Dermis blood vessel endothelial cell (primary cell): ENCODE measurements at regions not wholly inside any gene's neighbourhood (a gene's known extent, or its start where the extent isn't known, plus 50 kb on each side); places are given as distances from the start of the nearest gene placed in this dataset.

Experiments used
- DNase-seq: peaks from one replicate; pipeline ENCODE4 v3.0.0; 2010

DNA sequence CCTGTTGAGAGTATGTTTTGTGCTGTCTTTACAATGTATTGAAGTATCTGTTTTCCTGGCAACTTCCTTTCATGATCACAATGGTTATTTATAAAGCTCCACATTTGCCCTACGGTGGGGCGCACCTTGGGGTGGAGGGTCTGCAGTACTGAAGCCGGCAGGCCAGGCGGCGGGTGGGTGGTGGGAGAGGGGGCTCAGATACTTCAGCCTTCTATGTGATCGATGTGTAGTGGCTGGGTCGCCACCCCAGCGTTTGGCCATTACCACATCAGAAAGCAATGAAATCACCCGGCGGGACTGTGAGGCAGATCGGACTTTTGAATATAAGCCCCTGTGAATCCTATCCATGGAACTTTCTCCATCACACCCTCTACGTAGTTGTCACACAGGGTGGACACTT, 196.6 kb downstream of the FOXL1 start:
- no peak for DNase-seq

DNA sequence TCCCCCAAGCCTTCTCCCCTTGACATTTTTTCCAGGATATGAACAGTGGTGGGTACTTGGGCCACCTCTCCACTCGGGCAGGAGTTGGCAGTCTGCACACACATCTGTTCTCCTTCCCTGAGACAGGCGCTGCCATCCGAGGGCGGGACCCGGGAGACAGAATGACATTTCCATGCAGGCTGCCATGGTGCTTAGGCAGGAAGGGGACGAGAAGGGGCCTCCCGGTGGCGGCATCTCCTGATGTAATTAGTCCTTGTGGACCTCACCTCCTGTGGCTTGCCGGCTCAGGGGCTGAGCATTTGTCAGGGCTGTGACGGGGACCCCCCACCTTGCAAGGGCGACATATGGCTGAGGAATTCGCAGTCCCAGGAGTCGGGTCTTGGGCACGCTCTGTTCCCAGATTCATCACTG, 197.2 kb downstream of the FOXL1 start:
- no peak for DNase-seq

DNA sequence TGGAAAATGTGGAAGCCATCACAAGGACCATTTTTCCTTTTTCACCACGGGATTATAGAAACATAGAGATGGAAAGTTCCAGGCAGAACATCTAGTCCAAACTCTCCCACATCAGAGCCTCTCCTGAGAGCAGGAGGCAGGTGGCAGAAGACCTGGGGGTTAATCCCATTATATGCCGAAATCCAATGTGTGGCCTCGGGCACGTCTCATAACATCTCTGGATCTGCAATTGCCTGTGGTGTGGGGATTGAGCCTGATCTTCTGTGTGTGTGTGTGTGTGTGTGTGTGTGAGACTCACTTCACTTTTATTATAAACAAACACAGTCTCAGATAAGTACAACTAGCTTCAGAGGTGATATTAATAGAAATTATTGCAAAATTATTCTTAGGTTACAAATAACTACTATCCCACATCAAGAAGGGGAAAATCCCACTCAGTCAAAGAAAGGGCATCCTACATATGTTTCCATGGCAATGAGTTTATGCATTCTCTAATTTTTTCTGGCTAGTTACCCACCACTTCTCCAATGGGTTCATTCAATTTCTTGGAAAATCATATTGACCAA, 199.1 kb downstream of the FOXL1 start:
- no peak for DNase-seq

DNA sequence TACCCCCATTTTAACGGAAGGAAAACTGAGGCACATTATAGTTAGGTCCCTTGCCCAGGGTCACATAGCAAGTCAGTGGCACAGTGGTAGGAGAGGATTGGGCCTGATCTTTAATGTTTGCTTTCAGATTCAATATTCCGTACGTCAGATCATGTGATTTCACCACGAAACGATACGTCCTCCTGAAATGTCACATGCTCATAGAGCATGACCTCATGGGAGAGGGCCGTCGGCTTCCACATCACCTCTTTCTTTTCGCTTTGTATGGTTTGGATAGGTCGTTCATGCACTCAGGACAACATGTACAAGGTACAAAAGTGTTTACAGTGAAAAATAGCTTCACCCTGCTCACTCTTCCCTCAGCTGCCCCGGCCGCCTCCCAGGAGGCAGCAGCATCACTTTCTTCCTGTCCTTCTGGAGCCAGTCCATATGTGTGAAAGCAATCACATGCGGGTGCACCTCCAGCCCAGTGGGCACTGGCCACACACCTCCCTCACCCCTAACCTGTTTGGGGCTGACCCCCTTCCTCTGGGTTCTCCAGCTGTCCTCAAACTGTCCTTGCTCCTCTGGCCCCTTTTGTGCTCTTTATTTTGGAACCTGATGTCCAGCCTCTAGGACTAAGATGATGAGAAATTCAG, 199.9 kb downstream of the FOXL1 start:
- DNase-seq = no peak

DNA sequence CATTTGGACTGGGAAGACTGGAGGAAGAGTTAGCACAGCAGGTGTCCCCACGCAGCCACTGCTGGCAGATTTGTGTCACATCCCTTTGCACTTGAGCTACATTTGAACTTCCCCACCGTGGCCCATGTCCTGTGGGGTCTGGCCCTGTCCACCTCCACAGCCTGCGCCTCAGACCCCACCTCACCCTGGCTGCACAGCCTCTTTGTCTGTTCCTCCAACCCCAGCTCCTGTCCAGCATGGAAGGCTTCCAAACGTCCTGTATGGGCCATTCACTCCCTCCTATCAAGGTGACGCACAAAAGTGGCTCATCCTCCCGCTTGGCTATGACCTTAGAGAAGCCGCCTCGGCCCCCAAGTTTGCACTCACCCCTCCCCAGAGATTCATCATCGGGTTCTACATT, 200.6 kb downstream of the FOXL1 start:
- DNase-seq = no peak

- DNase-seq = no peak
Measured at GRCh38 chr16:86781046-86781445, 202.7 kb downstream of the FOXL1 start.

DNA sequence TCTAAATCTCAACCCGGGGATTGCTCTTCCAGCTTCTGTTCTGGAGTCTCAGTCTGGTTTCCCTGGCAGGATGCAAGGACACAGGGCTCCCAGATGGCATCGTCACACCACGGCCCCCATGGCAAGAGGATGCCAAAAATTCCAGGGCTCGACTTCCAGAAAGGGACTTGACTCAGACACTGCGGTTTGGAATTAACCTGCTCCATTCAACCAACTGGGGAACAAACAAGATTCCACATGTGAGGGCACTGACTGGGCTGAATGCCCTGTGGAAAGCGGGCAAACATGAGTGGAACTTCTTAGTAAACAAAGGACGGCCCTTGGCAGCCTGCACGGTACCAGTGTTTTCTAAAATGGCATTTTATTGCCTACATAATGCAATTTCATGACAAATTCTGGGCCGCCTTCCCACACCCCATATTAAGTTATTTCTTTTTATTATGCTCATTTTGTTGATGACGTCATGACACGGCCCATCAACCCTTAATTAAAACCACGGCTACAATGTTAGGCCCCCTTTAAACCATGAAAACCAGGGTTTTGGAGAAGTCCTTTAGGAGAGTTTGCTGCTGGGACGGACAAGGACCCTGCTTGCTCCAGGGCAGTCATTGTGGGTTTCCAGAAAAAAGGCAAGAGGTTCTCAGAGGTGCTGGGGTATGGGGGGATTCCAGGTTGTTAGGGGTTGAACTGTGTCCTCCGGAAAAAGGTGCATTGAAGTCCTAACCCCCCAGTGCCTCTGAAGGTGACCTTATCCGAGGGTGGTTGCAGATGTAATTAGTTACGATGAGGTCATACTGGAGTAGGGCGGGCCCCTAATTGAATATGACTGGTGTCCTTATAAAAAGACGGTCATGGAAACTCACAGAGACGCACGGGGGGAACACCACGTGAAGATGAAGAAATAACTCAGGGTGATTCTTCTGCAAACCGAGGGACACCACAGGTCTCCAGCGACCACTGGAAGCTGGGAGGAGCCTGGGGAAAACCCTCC, 205.6 kb downstream of the FOXL1 start:
- DNase-seq = no peak

DNA sequence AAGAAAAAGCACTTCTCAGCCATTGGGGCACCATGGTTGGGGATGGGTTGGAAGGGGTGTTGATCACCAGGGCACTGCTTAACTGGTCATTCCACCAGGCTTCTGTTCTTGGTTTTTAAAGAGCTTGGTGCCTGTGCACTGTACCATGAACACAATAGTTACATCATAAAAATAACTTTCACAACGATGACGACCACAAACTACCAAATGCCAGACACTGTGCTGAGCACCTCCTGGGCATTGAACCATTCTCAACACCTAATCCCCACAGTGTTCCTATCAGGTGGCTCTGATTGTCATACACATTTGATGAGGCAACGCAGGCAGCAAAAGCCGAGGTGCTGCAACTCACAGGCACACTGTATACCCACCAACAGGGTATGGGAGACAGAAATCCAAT, 208.0 kb downstream of the FOXL1 start:
- no peak for DNase-seq

- no peak for DNase-seq
Measured at GRCh38 chr16:86786994-86787393, 208.6 kb downstream of the FOXL1 start.

DNA sequence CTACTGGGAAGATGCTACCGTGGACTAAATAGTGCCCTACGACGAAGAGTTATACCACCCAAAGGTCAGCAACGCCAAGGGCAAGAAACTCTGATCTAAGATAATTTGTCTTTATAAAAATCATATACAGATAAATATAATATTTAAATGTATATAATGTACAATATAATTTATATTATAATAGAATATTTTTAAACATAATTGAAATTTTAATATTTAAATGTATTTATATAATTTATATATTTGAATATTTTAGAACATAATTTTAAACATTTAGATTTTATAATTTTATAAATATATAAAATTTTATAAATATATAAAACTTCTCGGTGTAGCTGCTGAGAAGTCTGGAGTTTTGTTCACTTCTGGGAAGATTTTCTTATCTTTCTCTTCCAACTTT, 209.2 kb downstream of the FOXL1 start:
- DNase-seq = no peak

GRCh38 chr16:86789621-86790051, 211.3 kb downstream of the FOXL1 start:
- no peak for DNase-seq

- no peak for DNase-seq
Measured at GRCh38 chr16:86791287-86792035, 213.1 kb downstream of the FOXL1 start.

- DNase-seq = no peak
Measured at GRCh38 chr16:86794216-86794864, 216.0 kb downstream of the FOXL1 start.

DNA sequence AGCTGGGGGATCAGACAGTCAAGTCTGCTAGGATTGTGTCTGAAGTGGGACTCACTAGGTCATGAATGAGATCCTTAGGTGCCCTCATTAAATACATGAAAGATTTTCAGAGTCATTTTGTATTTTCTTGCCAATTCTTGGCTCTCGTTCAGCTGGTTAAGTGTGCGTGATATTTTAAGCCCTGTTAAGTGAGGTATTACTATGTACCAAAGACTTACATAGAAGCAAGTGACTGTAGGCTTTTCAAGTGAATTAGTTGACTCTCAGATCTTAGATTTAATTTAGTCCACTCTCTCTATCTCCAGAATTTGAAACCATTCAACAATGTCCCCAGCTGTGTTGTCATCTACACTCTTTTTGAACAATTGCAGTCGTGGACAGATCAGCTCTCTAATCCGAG, 219.4 kb downstream of the FOXL1 start:
- DNase-seq = no peak

DNA sequence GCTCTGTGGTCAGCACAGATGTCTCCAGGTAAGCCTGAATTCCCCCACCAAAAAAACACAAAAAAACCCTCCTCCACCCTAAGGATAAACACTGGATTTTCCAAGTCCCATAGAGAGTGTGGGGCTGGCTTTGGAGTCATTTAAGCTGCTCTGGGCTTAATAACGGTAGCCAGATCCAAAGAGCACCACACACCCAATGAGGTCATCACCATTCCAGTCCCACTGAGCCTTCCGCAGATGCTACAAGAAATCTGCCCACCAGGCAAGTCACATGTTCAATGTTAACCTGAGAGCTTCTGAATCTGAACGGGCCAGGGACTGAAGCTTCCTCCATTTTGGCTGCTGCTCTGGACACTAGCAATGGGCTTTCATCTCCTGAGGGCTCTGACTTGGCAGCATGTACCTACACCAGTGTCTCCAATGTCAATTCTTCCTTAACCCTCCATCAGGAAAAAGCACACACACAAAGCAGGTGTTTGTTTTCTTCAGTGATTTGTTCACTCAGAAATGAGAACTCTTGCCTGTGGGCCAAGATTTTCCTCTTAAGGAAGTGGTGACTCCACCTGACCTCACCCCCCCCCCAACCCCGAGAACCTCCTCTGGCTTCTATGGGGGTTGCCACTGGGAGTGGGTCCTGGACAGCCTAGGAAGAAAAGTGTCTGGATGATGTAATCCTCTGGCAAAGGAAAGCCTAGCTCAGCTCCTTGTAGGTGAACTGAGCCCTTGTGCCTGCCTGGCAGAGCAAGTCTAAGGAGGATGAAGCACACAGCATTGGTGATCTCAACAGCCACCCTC, 220.1 kb downstream of the FOXL1 start:
- DNase-seq = peak; percentile 65

GRCh38 chr16:86799367-86799766, 221.0 kb downstream of the FOXL1 start:
- DNase-seq = no peak

- DNase-seq = no peak
Measured at GRCh38 chr16:86800894-86801293, 222.5 kb downstream of the FOXL1 start.

DNA sequence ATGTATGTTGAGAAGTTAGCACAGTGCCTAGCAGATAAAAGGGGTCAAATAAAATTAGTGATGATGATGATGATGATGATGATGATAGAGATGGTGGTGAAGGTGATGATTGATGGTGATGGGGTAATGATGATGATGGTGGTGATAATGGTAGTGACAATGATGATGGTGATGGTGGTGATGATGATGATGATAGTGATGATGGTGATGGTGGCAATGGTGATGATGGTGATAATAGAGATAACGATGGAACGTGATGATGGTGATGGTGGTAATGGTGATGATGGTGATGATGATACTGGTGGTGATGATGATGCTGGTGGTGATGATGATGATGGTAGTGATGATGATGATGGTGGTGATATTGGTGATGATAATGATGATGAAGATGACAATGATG, 223.7 kb downstream of the FOXL1 start:
- DNase-seq = no peak

GRCh38 chr16:86805188-86805587, 226.8 kb downstream of the FOXL1 start:
- no peak for DNase-seq

- no peak for DNase-seq
Measured at GRCh38 chr16:86806181-86806837, 228.0 kb downstream of the FOXL1 start.

GRCh38 chr16:86806838-86807351, 228.5 kb downstream of the FOXL1 start:
- DNase-seq = no peak
